Fibroblast of pulmonary artery (primary cell): ENCODE measurements at regions not wholly inside any gene's neighbourhood (a gene's known extent, or its start where the extent isn't known, plus 50 kb on each side); places are given as distances from the start of the nearest gene placed in this dataset.
"Not testable (repeated sequence)": the region's sequence is repeated elsewhere in the genome, so short reads cannot be mapped to it uniquely, and the experiment has no call there.

Source experiments
- DNase-seq: peaks from one replicate; pipeline ENCODE4 v3.0.0-alpha.2; 2010; ENCODE audit warnings: low read depth
- H3K4me3 ChIP-seq: replicated peaks from 2 replicates; pipeline ENCODE4 v1.5.1; 2011; ENCODE audit warnings: low read depth, mild to moderate bottlenecking, control low read depth, low read length, moderate library complexity
- TF ChIP-seq, protein P1 (sequence below): IDR thresholded peaks from 2 replicates; pipeline ENCODE4 v1.5.1; 2011; ENCODE audit warnings: mild to moderate bottlenecking, control low read depth, low read length, inconsistent platforms; ENCODE audit errors: missing control alignments

- DNase-seq = no peak
- H3K4me3 ChIP-seq = no peak overlapping the region
- TF ChIP-seq, protein P1, sequence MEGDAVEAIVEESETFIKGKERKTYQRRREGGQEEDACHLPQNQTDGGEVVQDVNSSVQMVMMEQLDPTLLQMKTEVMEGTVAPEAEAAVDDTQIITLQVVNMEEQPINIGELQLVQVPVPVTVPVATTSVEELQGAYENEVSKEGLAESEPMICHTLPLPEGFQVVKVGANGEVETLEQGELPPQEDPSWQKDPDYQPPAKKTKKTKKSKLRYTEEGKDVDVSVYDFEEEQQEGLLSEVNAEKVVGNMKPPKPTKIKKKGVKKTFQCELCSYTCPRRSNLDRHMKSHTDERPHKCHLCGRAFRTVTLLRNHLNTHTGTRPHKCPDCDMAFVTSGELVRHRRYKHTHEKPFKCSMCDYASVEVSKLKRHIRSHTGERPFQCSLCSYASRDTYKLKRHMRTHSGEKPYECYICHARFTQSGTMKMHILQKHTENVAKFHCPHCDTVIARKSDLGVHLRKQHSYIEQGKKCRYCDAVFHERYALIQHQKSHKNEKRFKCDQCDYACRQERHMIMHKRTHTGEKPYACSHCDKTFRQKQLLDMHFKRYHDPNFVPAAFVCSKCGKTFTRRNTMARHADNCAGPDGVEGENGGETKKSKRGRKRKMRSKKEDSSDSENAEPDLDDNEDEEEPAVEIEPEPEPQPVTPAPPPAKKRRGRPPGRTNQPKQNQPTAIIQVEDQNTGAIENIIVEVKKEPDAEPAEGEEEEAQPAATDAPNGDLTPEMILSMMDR = no peak
Observed at GRCh38 chr6:125445054-125445453, 143.3 kb upstream of the HDDC2 start.

DNA sequence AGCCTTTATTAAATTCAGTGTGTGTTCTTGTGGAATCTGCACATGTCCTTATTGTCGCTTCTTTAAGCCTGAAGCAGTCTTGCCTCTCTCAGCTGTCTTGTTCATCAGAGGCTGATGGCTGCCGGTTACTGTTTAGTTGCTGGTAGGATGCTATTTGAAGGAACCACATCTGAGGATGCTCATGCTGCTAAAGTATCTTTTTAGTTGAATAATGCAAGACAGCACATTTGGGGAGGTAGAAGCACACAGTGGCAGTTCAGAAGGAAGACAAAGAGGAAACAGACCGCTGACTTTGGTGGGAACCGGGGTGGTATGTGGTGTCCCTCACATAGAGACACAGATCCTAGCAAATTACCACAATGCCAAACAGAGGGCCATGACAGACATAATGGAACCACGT, 144.2 kb upstream of the HDDC2 start:
- DNase-seq = no peak
- H3K4me3 ChIP-seq = no peak overlapping the region
- TF ChIP-seq, protein P1 = no peak

DNA sequence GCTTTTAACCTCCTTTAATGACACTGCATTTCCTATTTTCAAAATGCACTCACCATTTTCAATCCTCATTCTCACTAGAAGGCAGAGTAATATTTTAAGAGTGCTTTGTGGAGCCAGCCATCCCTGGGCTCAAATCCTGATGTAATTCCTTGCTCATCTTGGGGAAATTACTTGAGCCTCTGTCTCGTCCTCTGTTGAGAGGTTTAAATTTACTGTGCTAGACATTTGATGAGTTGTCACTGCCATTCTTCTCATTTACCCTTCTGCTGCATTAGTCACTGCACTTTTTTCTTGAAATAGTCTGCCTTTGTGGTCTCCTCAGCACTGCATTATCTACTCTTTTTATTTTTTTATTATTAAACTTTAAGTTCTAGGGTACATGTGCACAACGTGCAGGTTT, 150.0 kb upstream of the HDDC2 start:
- H3K4me3 ChIP-seq = no peak overlapping the region
- DNase-seq = no peak
- TF ChIP-seq, protein P1 = no peak

- no peak overlapping the region for H3K4me3 ChIP-seq
- TF ChIP-seq, protein P1 = no peak
- no peak for DNase-seq
Observed at GRCh38 chr6:125453516-125453915, 151.7 kb upstream of the HDDC2 start.

- no peak overlapping the region for H3K4me3 ChIP-seq
- TF ChIP-seq, protein P1 = no peak
- no peak for DNase-seq
Observed at GRCh38 chr6:125454351-125454750, 152.6 kb upstream of the HDDC2 start.

DNA sequence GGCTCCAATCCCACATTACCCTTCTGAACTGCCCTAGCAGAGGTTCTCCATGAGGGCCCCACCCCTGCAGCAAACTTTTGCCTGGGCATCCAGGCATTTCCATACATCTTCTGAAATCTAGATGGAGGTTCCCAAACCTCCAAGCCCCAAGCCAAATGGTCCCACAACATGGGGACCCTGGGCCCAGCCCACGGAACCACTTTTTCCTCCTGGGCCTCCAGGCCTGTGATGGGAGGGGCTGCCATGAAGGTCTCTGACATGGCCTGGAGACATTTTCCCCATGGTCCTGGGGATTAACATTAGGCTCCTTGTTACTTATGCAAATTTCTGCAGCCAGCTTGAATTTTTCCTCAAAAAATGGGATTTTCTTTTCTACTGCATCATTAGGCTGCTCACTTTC, 156.7 kb upstream of the HDDC2 start:
- not testable (repeated sequence) for H3K4me3 ChIP-seq, DNase-seq

DNA sequence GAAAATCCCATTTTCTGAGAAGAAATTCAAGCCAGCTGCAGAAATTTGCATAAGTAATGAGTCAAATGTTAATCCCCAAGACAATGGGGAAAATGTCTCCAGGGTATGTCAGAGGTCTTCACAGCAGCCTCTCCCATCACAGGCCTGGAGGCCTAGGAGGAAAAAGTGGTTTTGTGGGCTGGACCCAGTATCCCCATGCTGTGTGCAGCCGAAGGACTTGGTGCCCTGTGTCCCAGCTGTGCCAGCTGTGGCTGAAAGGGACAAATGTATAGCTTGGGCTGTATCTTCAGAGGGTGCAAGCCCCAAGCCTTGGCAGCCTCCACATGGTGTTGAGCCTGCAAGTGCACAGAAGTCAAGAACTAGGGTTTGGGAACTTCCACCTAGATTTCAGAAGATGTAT, 163.6 kb upstream of the HDDC2 start:
- DNase-seq, H3K4me3 ChIP-seq: not testable (repeated sequence)

DNA sequence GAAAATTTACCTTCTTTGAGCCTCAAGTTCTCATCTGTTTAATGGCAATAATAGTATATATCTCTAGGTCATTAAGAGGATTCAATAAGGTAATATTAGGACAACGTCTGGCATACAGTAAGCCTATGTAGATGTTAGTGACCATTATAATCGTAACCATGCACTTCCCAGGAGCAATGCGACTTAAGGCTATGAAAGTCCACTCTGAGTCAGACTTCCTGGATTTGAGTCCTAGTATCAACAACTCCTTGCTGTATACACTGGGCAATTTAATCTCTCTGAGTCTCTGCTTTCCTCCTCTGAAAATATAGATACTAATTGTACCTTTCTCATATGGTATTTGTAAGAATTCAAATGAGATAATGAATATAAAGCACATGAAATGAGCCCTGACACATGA, 168.1 kb upstream of the HDDC2 start:
- H3K4me3 ChIP-seq = no peak overlapping the region
- DNase-seq = no peak
- TF ChIP-seq, protein P1 = no peak
